ENCODE measurements at regions not wholly inside any gene's neighbourhood (a gene's known extent, or its start where the extent isn't known, plus 50 kb on each side); places are given as distances from the start of the nearest gene placed in this dataset.
"Not testable (repeated sequence)": the region's sequence is repeated elsewhere in the genome, so short reads cannot be mapped to it uniquely, and the experiment has no call there.

DNA sequence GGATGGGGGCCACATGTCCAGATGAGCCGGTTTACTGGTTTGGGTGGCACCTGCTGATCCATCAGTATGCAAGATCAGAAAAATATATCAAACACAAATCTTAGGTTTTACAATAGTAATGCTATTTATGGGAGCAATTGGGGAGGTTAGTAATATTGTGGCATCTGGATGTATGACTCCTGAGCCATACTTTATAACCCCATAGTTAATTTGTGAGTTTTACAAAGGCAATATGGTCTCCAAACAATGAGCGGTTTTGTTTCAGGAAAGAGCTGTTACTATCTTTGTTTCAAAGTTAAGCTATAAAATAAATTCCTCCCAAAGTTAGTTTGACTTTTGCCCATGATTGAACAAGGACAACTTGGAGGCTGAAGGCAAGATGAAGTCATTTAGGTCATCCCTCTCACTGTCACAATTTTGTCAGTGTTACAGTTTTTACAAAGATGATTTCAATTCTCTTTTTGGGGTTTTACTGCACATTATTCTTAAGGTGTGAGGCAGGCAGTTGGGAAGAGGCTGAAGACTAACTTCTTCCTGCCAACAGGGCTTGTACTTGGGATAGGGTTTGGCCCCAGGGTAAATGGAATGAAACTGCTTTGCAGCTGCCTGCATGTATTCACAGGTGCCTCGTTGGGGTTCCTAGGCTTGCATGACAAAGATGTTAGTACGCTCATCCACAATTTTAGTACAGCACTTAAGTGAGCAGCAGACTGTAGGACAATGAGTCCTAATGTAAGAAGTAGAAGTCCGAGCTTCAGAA lies 296.6 kb upstream of the NDN start:
- no peak for DNase-seq

DNA sequence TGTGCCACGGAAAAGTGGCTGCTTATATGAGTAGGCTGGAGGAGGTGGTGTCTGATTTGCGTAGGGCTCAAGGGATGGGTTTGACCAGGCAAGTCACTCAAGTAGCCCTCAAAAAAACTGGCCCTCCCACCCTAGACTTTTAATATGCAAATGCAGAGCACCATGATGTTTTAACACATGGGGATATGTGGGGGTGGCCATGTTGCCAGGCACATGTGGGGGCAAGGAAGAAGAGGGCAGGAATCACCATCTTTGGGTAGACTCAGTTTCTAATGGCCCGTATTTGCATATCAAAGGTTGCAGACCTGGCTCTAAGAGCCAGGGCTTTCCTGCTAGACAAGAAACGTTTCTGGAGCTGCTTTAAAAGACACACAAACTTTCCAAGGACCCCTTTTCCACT lies 307.2 kb upstream of the NDN start:
- DNase-seq: no peak

DNA sequence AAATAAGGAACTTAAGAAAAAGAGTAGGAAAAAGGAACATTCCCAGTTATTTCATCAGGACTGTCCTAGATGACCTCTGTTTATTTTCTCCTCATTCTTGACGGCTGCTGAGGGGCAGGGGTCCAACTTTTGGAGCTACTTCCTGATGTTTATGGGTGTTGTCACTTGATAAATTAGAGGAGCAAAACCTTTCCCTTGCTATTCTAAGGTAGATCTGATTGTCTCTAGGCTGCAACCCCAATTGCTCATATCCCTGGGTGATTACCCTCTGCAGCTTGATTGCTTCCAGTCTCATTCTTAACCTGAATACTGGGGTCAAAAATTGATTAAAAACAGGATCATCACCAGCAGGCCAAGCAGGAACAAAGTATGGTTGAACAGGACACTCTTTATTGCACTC lies 311.0 kb upstream of the NDN start:
- DNase-seq: no peak

DNA sequence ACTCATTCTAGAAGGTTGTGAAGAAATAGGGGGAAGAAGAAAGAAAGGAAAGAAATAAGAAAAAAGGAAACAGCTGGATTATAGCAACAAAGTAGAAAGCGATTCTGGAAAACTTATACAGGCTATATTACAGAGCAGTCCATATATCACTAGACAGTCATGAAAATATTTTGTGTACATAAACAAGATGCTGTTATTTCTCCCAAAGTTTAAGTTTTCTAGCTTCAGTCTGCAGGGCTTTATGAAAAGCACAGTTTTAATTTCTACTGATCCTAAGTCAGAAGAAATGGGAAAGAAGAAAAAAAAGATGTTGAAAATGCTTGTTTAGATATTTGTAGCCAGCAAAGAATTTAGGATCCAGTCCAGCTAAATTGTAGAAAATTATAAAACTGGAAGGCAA lies 321.4 kb upstream of the NDN start:
- DNase-seq: no peak

DNA sequence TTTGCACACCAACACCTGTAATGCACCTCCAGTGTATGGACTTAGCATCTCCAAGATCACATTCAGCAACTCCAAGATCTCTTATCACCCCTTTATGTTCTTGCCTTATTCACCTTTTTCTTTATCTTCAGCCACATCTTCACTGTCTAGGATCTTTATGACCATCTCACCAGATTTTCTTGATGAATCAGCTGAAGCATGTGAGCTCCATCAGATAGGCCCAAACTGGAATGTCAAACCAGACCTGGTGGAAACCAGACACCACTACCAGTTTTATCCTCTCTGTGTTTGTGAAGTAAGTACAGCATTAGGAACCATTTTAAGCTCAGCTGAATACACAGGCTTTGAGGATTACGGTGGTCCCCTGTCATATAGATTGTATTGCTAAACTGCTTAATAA lies 330.4 kb upstream of the NDN start:
- no peak for DNase-seq

DNA sequence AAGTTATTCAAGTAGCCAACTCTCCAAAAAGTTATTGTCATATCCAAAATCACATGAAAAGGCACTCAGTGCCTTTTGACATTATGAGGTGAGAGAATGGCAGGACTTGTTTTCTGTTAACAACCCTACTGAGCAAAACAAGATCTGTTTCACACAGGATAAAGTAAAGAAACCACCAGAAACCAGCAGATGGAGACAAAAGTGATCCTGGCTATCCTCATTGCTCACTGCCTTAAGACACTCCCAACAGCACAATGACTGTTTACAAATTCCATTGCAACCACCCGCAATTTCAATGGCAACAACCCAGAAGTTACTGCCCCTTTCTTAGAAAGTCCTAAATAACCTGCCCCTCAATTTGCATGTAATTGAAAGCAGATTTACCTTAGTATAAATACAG lies 352.6 kb upstream of the NDN start:
- DNase-seq: no peak

DNA sequence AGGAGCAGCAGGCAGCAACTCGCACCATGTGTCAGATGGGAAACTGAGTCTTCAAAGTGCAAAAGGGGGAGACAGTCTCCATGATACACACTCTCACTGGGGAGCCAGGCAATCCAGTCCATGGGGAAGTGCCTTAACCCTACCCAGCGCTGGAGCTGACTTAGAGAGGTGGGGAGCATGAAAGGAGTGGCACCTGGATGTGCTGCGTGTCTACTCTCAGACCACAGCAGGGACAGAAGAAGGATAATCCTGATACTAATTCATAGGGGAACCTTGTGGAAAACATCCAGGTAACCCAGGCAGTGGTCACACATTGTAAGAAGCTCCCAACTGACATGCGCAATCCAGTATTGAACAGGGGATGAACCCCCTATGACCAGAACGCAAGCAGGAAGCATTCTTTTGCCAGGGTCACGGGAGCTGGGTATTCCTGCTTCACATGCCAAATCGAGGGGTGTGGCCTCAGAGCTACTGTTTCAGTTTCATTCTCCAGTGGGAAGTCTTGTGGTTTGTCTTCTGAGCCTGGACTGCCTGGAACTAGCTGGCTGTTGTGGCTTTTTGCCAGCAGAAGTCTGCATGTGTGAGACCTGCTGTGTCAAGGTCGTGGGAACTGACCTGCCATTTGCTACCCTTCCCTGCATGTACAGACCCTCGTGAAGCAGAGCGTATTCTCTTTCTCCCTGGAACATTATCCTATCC lies 367.6 kb upstream of the NDN start:
- DNase-seq: no peak

DNA sequence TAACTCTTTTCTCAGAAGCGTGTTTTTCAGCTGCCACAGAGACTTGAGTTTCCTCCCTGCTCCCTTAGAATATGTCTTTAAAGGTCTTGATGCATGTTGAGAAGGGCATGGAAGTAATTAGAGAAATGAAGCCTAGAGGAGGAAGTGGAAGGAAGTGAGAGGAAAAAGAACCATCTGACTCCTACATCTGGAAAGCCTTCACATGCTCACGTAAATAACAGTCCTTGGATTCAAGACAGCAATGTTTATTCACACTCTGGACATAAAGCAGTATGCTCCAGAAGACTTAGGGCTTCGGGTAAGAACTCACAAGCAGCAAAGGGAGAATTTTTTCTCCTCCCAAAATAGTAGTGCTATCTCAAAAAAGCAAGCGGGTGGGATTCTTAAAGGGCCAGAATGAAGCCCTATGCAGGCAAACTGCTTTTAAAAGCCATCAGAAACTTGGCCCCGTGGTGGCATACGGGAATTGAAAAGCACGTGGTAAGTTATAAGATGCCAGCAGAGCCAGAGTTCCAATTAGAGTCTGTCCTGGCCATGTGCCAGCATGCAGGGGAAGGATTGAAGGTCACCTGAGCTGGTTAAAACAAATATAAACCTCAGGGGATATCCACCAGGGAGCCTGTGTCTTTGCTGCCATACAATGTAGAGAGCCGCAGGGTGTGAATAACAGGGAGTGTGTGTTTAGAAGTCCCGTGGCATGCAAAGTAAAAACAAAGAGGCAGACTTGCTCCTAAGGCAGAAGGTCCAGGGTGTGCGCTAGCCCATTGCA lies 380.8 kb upstream of the NDN start:
- no peak for DNase-seq

DNA sequence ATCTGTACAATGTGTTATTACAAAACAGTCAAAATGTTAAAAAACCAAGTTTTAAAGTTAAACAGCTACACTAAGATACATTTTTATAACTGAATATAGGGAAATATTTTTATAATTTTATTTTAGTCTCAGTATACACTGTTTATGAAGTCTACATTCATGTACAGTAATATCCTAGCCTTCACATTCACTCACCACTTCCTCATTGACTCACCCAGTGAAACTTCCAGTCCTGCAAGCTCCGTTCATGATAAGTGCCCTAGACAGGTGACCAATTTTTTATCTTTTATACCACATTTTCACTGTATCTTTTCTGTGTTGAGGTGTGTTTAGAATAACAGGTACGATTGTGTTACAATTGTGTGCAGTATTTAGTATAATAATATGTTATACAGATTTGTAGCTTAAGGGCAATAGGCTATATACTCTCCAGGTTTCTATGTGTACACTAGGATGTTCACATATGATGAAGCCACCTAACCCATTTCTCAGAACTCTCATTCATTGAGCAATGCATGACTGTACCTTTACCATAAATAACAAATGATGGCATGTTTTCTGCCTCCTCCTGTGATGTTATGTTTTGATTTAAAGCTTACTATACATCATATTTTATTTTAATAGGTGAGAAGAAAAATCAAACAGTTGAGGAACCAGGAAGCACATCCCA lies 388.4 kb upstream of the NDN start:
- DNase-seq: no peak

DNA sequence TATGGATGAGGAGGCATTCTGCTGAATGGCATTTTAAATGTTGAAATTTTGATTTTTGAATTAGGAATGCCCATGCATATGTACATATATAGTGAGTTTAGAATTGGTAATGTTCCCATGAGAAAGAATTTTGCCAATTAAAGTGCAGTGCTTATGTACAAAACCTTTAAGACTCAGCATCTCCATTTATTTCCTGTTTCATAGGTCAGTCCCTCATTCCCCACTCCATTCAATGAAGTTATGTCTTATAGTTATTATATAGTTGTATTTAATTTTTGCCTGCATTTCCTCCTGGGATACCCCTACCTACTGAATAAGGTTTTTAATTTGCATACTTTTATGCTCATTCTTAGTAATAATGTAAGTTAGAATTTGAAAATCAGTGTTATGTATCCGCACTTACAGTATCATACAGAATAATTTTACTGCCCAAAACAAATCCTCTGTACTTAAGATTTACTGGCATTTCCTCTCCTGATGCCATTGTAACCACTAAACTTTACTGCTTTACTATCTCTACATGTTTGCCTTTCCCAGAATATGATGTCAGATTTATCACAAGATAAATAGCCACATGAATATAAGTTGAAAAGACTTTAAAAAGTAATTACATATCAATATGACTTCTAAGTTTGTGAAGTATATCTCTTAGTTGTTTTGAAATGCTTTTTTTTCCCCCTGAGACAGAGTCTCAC lies 389.1 kb upstream of the NDN start:
- no peak for DNase-seq

DNA sequence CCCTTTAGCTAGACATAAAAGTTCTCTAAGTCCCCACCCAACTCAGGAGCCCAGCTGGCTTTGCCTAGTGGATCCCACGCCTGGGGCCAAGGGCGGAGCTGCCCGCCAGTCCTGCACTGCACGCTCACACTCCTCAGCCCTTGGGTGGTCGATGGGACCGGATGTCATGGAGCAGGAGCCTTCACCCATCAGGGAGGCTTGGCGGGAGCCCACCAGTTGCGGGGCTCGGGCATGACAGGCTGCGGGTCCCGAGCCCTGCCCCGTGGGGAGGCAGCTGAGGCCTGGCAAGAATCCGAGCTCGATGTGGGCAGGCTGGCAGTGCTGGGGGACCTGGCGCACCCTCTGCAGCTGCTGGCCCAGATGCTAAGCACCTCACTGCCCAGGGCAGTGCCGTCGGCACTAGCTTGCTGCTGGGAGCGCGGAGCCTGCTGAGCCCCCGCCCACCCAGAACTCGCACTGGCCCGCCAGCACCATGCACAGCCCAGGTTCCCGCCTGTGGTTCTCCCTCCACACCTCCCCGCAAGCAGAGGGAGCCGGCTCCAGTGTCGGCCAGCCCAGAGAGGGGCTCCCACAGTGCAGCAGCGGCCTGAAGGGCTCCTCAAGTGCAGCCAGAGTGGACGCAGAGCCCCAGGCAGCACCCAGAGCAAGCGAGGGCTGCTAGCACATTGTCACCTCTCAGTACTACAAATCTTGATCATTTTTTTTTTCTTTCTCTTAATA lies 391.4 kb upstream of the NDN start:
- no peak for DNase-seq

DNA sequence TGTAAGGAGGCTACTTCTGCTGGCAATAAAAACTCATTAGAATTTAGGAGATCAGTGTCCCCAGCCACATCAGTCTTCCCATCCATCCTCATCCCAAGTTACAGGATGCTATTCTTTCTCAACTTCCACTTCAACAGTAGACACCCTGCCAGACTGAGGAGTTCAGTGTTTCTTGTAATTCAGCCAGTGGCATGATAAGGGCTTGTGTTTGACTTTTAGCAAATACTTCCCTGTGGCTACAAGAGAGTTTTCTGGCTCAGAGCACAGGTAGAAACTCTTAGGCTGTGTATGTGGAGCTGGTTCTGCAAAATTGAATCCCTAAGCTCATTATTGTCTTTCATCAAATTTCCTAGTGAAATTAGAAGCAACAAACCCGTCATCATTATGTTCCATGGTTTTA lies 401.8 kb upstream of the NDN start:
- DNase-seq: not testable (repeated sequence)

DNA sequence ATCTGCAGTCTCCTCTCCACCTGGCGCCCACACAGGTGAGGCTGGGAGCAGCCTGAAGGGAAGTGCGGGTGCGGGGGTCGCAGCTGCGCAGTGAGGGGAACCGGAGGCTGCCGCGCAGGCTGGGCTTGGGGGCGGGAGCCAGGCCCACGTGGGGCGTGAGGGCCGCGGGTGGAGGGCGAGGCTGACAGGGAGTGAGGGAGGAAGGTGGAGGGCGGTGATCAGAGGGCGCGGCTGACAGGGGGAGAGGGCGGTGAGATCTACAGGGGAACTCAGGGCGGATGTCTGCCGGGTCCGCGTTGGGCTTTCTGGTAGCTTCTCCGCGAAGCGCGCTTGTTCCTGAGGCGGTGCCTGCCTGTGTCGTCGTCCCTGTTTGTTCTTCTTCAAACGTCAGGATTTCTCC lies 414.4 kb upstream of the NDN start:
- not testable (repeated sequence) for DNase-seq

DNA sequence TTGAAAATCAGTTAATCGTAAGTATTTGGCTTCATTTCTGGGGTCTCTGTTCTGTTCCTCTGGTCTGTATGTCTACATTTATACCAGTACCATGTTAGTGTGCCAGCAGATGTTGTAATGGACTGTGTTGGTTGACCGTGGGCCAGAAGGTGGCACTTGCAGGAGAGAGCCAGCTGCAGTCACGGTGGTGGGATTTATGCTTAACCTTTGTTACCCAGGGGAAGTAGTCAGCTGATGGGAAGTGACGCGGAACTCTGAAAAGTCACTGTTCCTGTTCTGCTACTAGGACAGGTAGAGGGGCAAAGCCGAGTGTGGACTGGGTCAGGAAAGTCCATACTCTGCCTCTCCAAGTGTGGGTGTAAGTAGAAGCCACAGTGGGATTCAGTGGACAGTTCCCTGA lies 420.4 kb upstream of the NDN start:
- DNase-seq: not testable (repeated sequence)

DNA sequence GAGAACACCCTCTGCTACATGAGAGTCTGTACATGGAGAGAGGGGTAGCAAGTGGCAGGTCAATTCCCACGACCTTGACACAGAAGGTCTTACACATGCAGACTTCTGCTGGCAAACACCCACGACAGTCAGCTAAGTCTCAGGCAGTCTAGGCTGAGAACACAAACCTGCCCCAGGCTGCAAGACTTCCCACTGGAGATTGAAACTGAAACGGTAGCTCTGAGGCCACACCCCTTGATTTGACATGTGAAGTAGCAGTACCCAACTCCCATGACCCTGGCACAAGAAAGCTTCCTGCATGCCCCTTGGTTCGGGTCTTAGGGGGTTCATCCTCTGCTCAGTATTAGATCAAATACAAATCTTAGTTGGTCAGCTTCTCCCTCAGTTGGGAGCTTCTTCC lies 420.8 kb upstream of the NDN start:
- not testable (repeated sequence) for DNase-seq

DNA sequence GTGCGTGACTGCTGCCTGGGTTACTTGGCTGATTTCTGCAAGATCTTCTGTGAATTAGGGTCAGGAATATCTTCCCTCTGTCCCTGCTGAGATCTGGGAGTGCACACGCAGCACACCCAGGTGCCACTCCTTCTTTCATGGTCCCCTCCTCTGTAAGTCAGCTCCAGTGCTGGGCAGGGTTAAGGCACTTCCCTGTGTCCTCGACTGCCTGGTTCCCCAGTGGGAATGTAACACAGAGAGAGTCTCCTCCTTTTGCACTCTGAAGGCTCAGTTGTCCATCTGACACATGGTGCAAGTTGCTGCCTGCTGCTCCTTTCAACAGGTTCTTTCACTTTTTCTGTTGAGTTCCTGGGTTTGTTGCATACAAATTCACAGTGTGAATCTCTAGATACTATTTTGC lies 421.2 kb upstream of the NDN start:
- not testable (repeated sequence) for DNase-seq

DNA sequence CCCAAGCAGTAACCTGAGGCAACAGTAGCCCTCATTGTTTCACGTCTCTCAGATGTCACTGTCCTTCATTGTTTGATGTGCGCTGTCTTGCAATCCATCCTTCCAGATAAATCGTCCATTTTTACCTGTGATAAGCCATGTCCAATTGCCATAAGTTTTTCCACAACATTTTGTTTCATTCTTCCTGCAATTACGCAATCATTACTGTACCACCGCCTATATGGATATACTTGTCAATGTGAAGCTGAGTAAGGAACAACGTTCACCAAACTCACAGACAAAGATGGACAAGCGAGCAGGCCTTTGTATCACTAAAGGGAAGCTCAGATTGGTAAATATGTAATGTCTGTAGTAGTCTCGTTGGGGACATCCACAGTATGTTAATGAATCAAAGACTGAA lies 452.5 kb upstream of the NDN start:
- not testable (repeated sequence) for DNase-seq

DNA sequence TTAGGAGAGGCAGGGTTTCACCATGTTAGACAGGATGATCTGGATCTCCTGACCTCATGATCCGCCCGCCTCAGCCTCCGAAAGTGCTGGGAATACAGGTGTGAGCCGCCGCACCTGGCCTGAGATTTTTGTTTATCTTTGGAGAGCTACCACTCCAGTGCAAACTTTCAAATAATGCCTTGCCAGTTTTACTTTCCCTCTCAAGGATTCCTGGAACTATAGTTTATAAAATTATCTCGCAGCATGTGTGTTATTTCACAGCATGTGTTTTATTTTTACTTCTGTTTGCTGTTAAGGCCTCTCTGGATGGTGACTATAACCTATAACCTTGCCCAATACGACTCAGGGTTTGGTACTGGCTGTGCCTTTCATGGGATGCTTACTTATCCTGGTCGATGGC lies 458.0 kb upstream of the NDN start:
- DNase-seq: not testable (repeated sequence)

DNA sequence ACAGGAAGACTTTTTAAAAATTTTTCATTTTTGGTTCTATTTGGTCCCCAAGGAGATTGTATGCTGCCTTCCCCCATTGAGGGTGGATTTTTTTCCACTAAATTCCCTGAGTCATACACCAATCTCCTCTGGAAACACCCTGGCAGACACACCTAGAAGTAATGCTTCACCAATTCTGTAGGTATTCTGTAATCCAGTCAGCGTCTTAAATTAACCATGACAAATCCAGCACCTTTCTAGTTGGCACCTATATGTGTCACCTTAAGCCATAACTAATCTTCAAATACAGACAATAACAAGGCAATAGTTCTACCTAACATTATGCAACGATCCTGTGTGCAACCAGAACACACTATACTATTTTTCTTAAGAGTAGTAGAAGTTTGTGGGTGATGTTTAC lies 459.1 kb upstream of the NDN start:
- no peak for DNase-seq

DNA sequence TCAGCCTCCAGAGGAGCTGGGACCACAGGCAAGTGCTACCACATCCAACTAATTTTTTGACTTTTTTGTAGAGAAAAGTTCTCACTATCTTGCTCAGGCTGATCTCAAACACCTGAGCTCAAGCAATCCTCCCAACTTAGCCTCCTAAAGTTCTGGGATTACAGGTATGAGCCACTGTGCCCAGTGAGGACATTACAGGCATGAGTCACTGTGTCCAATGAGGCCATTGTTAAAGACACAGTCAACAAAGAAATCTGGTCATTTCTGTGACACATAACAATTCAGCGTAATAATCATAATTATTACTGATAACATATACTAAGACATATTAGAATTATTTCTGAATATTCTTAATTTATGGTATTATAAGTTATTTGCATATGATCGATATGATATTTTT lies 463.4 kb upstream of the NDN start:
- no peak for DNase-seq

DNA sequence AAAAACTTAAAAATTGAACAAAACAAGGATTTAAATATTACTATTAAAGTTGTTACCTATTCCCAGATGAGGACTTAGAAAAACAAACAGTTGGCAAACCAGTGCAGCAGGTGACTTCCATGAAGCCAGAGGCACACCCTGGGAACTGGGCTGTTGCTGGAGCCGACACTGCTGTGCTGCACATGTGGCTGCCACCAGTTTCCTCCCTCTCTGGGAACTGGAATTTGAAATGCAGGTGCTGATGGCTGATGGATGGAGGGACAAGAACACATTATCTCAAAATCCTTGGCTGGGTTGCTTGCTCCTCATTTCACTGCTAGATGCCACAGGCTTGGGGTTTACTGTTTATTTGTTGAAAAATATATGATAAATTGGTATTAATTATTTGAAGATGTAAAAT lies 471.2 kb upstream of the NDN start:
- not testable (repeated sequence) for DNase-seq

DNA sequence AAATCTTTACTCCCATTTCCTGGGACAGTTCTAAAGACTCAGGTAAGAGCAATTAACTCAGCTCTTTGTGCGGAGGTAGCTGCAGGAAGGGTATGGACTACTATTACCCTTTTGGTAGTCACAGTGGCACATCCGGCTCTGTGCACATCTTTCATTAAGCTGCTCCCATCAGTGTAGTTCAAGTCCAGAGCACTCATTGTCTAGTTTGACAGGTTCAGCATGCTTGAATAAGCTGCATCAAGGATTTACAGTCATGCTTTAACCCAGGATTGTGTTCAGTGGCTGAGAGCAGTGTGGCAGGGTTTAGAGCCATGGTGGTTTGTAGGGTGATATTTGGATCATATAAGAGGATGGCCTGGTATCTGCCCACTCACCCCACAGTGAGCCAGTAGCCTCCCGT lies 478.4 kb upstream of the NDN start:
- DNase-seq: not testable (repeated sequence)

Data from NCI-H1417 treated with DMSO at 0.1 percent for 48 hours (cell line).